ENCODE measurements at regions not wholly inside any gene's neighbourhood (a gene's known extent, or its start where the extent isn't known, plus 50 kb on each side); places are given as distances from the start of the nearest gene placed in this dataset.

- TF ChIP-seq RAD21 (IDR thresholded peaks at IDR 0.05; ENCODE audit: low read depth) = no peak
- TF ChIP-seq FOXM1 (IDR thresholded peaks at IDR 0.05; ENCODE audit: borderline replicate concordance, low read depth) = no peak
- TF ChIP-seq REST (IDR thresholded peaks at IDR 0.05; ENCODE audit: low read depth) = no peak
- TF ChIP-seq EP300 (IDR thresholded peaks at IDR 0.05; ENCODE audit: borderline replicate concordance) = no peak
- no peak for TF ChIP-seq CREB1 (IDR thresholded peaks at IDR 0.05; ENCODE audit: low read depth)
- no peak for TF ChIP-seq YY1 (IDR thresholded peaks at IDR 0.05; ENCODE audit: low read depth)
- no peak for TF ChIP-seq NFIC (IDR thresholded peaks at IDR 0.05)
- no peak for TF ChIP-seq CEBPB (IDR thresholded peaks at IDR 0.05)
- no peak for TF ChIP-seq TCF12 (IDR thresholded peaks at IDR 0.05; ENCODE audit: low read depth)
Observed at GRCh38 chr12:128068211-128068610, 198.8 kb upstream of the TMEM132C start.
